ENCODE measurements at regions not wholly inside any gene's neighbourhood (a gene's known extent, or its start where the extent isn't known, plus 50 kb on each side); places are given as distances from the start of the nearest gene placed in this dataset.

GRCh38 chr12:75782069-75782581 lies 249.5 kb downstream of the PHLDA1 start:
- no peak for TF ChIP-seq CTCF (IDR thresholded peaks at IDR 0.05; ENCODE audit: low read depth, low read length)
- TF ChIP-seq EZH2phosphoT487 (IDR thresholded peaks at IDR 0.05; ENCODE audit: low read depth): no peak
